ENCODE measurements at regions not wholly inside any gene's neighbourhood (a gene's known extent, or its start where the extent isn't known, plus 50 kb on each side); places are given as distances from the start of the nearest gene placed in this dataset.

DNA sequence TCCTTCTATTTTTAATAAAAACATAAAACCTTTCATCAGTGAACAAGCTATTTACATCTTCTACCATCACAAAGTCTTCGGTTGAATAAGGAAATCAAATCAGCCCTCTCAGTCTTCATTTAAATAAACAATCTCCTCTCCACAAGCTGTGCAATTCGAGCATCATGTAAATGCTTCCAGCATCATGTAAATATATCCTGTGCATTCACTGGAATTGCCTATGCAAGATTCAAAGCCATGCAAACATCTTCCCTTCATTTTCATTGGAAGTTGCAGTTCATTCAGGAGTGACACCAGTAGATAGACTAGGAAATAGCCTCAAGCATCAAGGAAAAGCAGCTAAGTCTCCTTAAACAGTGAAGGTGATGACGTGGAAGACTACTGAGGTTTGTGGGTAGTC is 77.7 kb upstream of the PCDH19 start:
- H3K4me3 Mint-ChIP-seq, result no peak overlapping the region
- H3K27me3 Mint-ChIP-seq (ENCODE audit: insufficient read depth), result peaks cover 26% of the 10 kb centered on the region
- H3K9me3 Mint-ChIP-seq, result no peaks in the 10 kb centered on the region
- TF ChIP-seq, protein P1, sequence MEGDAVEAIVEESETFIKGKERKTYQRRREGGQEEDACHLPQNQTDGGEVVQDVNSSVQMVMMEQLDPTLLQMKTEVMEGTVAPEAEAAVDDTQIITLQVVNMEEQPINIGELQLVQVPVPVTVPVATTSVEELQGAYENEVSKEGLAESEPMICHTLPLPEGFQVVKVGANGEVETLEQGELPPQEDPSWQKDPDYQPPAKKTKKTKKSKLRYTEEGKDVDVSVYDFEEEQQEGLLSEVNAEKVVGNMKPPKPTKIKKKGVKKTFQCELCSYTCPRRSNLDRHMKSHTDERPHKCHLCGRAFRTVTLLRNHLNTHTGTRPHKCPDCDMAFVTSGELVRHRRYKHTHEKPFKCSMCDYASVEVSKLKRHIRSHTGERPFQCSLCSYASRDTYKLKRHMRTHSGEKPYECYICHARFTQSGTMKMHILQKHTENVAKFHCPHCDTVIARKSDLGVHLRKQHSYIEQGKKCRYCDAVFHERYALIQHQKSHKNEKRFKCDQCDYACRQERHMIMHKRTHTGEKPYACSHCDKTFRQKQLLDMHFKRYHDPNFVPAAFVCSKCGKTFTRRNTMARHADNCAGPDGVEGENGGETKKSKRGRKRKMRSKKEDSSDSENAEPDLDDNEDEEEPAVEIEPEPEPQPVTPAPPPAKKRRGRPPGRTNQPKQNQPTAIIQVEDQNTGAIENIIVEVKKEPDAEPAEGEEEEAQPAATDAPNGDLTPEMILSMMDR (conservative IDR thresholded peaks at IDR 0.05), result no peak
- H3K27ac Mint-ChIP-seq, result no peak overlapping the region
- no peaks in the 10 kb centered on the region for H3K36me3 ChIP-seq (ENCODE audit: control insufficient read depth, insufficient read depth, low read length)
- no peak for DNase-seq
- peaks cover 38% of the 10 kb centered on the region for H3K4me1 Mint-ChIP-seq
- 100% methylated on average over 1 to 3 of the region's 3 CpGs for WGBS, 2 experiments (ENCODE audit: insufficient coverage in 1 of 2, insufficient read length in 1 of 2)
- peaks cover 38% of the 10 kb centered on the region for H3K27me3 ChIP-seq (ENCODE audit: control insufficient read depth, insufficient read depth, low read length, poor library complexity, severe bottlenecking)
- H3K4me1 ChIP-seq (ENCODE audit: control insufficient read depth, insufficient read depth, low read length), result no peaks in the 10 kb centered on the region
- H3K9me3 ChIP-seq (ENCODE audit: control insufficient read depth, low read length), result no peaks in the 10 kb centered on the region
- H3K4me3 ChIP-seq (ENCODE audit: low read length), result no peak overlapping the region
- H3K36me3 Mint-ChIP-seq (ENCODE audit: low read depth), result no peaks in the 10 kb centered on the region
- no peak overlapping the region for H3K27ac ChIP-seq (ENCODE audit: low read depth, low read length)
- H3K9ac ChIP-seq (ENCODE audit: extremely low read depth, low read length, poor library complexity, severe bottlenecking), result no peak overlapping the region

DNA sequence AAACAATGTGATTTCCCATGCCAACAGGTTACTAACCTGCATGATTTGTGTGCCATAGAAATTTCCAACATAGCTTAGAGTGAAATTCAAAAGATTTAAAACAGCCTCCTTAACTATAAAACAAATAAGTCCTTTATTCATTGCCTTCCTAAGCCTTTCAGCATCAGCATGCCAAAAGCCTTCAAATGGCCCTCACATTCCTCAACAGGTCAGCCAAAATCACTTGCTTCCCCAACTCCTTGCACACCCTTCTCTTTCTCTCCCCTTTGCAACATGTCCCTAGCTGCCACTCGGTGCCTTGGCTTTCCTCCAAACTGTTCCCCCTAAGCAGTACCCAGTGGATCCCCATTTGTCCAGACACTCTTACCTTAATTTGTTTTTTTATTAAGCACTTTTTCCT is 74.9 kb upstream of the PCDH19 start:
- Histone ChIP-seq H3K27me3 (ENCODE audit: control insufficient read depth, insufficient read depth, low read length, poor library complexity, severe bottlenecking) (peaks cover 57% of the 10 kb centered on the region), H3K9me3 (ENCODE audit: control insufficient read depth, low read length) (no peaks in the 10 kb centered on the region), H3K4me1 (ENCODE audit: control insufficient read depth, insufficient read depth, low read length) (no peaks in the 10 kb centered on the region), H3K27ac (ENCODE audit: low read depth, low read length) (no peak overlapping the region), H3K4me3 (ENCODE audit: low read length) (no peak overlapping the region), H3K9ac (ENCODE audit: extremely low read depth, low read length, poor library complexity, severe bottlenecking) (no peak overlapping the region), H3K36me3 (ENCODE audit: control insufficient read depth, insufficient read depth, low read length) (no peaks in the 10 kb centered on the region)
- 63% methylated on average over 1 of the region's 1 CpG; no CpG with 5 or more reads in 1 of the 2 experiments for WGBS, 2 experiments (ENCODE audit: insufficient coverage in 1 of 2, insufficient read length in 1 of 2)
- peaks cover 41% of the 10 kb centered on the region for H3K27me3 Mint-ChIP-seq (ENCODE audit: insufficient read depth)
- no peak overlapping the region for H3K4me3 Mint-ChIP-seq
- H3K27ac Mint-ChIP-seq, result no peak overlapping the region
- H3K36me3 Mint-ChIP-seq (ENCODE audit: low read depth), result no peaks in the 10 kb centered on the region
- H3K4me1 Mint-ChIP-seq, result peaks cover 30% of the 10 kb centered on the region
- H3K9me3 Mint-ChIP-seq, result no peaks in the 10 kb centered on the region
- TF ChIP-seq, protein P1 (conservative IDR thresholded peaks at IDR 0.05), result no peak
- no peak for DNase-seq

DNA sequence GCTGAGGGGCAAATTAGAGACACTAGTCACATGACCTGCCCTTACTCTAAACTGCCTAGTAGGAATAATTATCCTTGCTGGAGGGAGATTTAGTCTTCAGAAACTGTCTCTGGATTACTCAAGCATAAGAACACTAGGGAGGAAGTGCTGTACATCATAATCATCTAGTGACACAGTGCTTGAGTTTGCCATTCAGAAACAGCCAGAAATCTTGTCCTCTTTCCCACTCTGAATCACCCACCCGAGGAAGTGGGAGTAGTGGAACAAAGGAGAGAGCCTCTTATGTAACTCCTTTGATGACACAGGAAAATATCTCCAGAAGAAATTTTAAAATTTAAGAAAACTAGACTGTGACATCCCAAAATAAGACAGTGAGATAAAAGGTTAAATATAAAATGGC is 69.3 kb upstream of the PCDH19 start:
- WGBS, 2 experiments (ENCODE audit: insufficient coverage in 1 of 2, insufficient read length in 1 of 2), result 100% methylated on average over 1 of the region's 1 CpG; no CpG with 5 or more reads in 1 of the 2 experiments
- Mint-ChIP-seq H3K4me1 (peaks cover 18% of the 10 kb centered on the region), H3K9me3 (no peaks in the 10 kb centered on the region), H3K36me3 (ENCODE audit: low read depth) (no peaks in the 10 kb centered on the region), H3K27me3 (ENCODE audit: insufficient read depth) (peaks cover 50% of the 10 kb centered on the region), H3K4me3 (no peak overlapping the region), H3K27ac (no peak overlapping the region)
- Histone ChIP-seq H3K4me3 (ENCODE audit: low read length) (no peak overlapping the region), H3K27ac (ENCODE audit: low read depth, low read length) (no peak overlapping the region), H3K9me3 (ENCODE audit: control insufficient read depth, low read length) (no peaks in the 10 kb centered on the region), H3K36me3 (ENCODE audit: control insufficient read depth, insufficient read depth, low read length) (no peaks in the 10 kb centered on the region), H3K27me3 (ENCODE audit: control insufficient read depth, insufficient read depth, low read length, poor library complexity, severe bottlenecking) (peaks cover 34% of the 10 kb centered on the region), H3K4me1 (ENCODE audit: control insufficient read depth, insufficient read depth, low read length) (no peaks in the 10 kb centered on the region), H3K9ac (ENCODE audit: extremely low read depth, low read length, poor library complexity, severe bottlenecking) (no peak overlapping the region)
- DNase-seq, result no peak
- TF ChIP-seq, protein P1 (conservative IDR thresholded peaks at IDR 0.05), result no peak
